HepG2 (cell line): ENCODE measurements at regions not wholly inside any gene's neighbourhood (a gene's known extent, or its start where the extent isn't known, plus 50 kb on each side); places are given as distances from the start of the nearest gene placed in this dataset.

ENCODE experiments used
- CEBPB ChIP-seq: IDR thresholded peaks from 2 replicates; pipeline ENCODE4 v1.6.1; 2011; ENCODE audit warnings: low read depth, low read length, improper control_type of control experiment, borderline replicate concordance
- HOMEZ ChIP-seq: IDR thresholded peaks from 2 replicates; pipeline ENCODE4 v1.6.1; 2016; ENCODE audit warnings: low read depth
- HOXA7 ChIP-seq: sonication (generic); formaldehyde crosslinking; IDR thresholded peaks from 2 replicates; pipeline ENCODE4 v1.8.1; 2022; ENCODE audit warnings: mild to moderate bottlenecking, missing genetic modification reagents, moderate library complexity
- NFAT5 ChIP-seq: sonication (generic); formaldehyde crosslinking; IDR thresholded peaks from 2 replicates; pipeline ENCODE4 v1.4.0; 2020; ENCODE audit warnings: missing genetic modification reagents
- REXO4 ChIP-seq: sonication (generic); formaldehyde crosslinking; IDR thresholded peaks from 2 replicates; pipeline ENCODE4 v1.8.0; 2022; ENCODE audit warnings: missing genetic modification reagents, mild to moderate bottlenecking, borderline replicate concordance
- SOX6 ChIP-seq, 2 experiments: fragments of 450-650 bp in 1 of 2; sonication (generic) in 1 of 2; formaldehyde crosslinking in 1 of 2; IDR thresholded peaks; 2 replicates each; pipeline versions ENCODE4 v1.4.0 to v1.6.1; 2017 to 2020; ENCODE audit warnings: antibody characterized with exemption in 1 of 2, mild to moderate bottlenecking in 1 of 2, missing genetic modification reagents in 1 of 2
- TERF1 ChIP-seq: sonication (generic); formaldehyde crosslinking; IDR thresholded peaks from 2 replicates; pipeline ENCODE4 v1.8.0; 2022; ENCODE audit warnings: mild to moderate bottlenecking, missing genetic modification reagents, moderate library complexity
- YEATS4 ChIP-seq: sonication (generic); formaldehyde crosslinking; IDR thresholded peaks from 2 replicates; pipeline ENCODE4 v1.4.0; 2020; ENCODE audit warnings: missing genetic modification reagents, borderline replicate concordance
- ZNF546 ChIP-seq: sonication (generic); formaldehyde crosslinking; conservative IDR thresholded peaks from 2 replicates; pipeline ENCODE4 v1.8.1; 2023; ENCODE audit warnings: mild to moderate bottlenecking, missing genetic modification reagents
- ZNF816 ChIP-seq: sonication (generic); formaldehyde crosslinking; IDR thresholded peaks from 2 replicates; pipeline ENCODE4 v1.8.0; 2022; ENCODE audit warnings: missing genetic modification reagents, mild to moderate bottlenecking, borderline replicate concordance
- TF ChIP-seq, protein P1 (sequence below): sonication (generic); formaldehyde crosslinking; IDR thresholded peaks from 2 replicates; pipeline ENCODE4 v1.4.0; 2020; ENCODE audit warnings: low read depth, missing genetic modification reagents
- TF ChIP-seq, protein P2 (sequence below): IDR thresholded peaks from 2 replicates; pipeline ENCODE4 v1.6.1; 2018; ENCODE audit warnings: missing genetic modification reagents
- TF ChIP-seq, protein P3 (sequence below): sonication (generic); formaldehyde crosslinking; IDR thresholded peaks from 2 replicates; pipeline ENCODE4 v1.4.0; 2020; ENCODE audit warnings: missing genetic modification reagents

DNA sequence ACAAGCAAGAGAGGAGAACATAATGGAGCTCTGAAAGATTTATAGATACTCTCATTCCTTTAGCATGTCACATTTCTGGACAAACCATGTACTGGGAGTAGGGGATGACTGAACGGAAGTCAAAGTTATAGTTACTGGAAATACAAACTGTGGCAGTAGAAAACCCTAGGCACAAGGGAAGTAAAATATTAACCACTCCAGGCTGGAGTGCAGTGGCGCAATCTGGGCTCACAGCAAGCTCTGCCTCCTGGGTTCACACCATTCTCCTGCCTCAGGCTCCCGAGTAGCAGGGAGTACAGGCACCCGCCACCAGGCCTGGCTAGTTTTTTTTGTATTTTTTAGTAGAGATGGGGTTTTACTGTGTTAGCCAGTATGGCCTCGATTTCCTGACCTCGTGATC lies 167.3 kb downstream of the KDM5D start (continued):
- TF ChIP-seq, protein P1, sequence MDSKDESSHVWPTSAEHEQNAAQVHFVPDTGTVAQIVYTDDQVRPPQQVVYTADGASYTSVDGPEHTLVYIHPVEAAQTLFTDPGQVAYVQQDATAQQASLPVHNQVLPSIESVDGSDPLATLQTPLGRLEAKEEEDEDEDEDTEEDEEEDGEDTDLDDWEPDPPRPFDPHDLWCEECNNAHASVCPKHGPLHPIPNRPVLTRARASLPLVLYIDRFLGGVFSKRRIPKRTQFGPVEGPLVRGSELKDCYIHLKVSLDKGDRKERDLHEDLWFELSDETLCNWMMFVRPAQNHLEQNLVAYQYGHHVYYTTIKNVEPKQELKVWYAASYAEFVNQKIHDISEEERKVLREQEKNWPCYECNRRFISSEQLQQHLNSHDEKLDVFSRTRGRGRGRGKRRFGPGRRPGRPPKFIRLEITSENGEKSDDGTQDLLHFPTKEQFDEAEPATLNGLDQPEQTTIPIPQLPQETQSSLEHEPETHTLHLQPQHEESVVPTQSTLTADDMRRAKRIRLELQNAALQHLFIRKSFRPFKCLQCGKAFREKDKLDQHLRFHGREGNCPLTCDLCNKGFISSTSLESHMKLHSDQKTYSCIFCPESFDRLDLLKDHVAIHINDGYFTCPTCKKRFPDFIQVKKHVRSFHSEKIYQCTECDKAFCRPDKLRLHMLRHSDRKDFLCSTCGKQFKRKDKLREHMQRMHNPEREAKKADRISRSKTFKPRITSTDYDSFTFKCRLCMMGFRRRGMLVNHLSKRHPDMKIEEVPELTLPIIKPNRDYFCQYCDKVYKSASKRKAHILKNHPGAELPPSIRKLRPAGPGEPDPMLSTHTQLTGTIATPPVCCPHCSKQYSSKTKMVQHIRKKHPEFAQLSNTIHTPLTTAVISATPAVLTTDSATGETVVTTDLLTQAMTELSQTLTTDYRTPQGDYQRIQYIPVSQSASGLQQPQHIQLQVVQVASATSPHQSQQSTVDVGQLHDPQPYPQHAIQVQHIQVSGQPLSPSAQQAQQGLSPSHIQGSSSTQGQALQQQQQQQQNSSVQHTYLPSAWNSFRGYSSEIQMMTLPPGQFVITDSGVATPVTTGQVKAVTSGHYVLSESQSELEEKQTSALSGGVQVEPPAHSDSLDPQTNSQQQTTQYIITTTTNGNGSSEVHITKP (CRISPR knock-in tag) = peak; percentile 92
- peak; percentile 78; the same call in 1 of the 2 replicates for TF ChIP-seq CEBPB
- no peak for TF ChIP-seq ZNF546 (CRISPR knock-in tag)
- TF ChIP-seq YEATS4 (CRISPR knock-in tag) = no peak
- no peak for TF ChIP-seq HOXA7 (CRISPR knock-in tag)
- TF ChIP-seq HOMEZ (CRISPR knock-in tag) = peak; percentile 38; the same call in 1 of the 2 replicates
- no peak for TF ChIP-seq TERF1 (CRISPR knock-in tag)
- TF ChIP-seq, protein P2, sequence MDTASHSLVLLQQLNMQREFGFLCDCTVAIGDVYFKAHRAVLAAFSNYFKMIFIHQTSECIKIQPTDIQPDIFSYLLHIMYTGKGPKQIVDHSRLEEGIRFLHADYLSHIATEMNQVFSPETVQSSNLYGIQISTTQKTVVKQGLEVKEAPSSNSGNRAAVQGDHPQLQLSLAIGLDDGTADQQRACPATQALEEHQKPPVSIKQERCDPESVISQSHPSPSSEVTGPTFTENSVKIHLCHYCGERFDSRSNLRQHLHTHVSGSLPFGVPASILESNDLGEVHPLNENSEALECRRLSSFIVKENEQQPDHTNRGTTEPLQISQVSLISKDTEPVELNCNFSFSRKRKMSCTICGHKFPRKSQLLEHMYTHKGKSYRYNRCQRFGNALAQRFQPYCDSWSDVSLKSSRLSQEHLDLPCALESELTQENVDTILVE (CRISPR knock-in tag) = no peak
- TF ChIP-seq ZNF816 (CRISPR knock-in tag) = no peak
- TF ChIP-seq SOX6 (IDR thresholded peaks at IDR 0.05) = no peak
- TF ChIP-seq SOX6 (CRISPR knock-in tag; IDR thresholded peaks at IDR 0.05) = peak; percentile 38; the same call in 1 of the 2 replicates
- TF ChIP-seq, protein P3, sequence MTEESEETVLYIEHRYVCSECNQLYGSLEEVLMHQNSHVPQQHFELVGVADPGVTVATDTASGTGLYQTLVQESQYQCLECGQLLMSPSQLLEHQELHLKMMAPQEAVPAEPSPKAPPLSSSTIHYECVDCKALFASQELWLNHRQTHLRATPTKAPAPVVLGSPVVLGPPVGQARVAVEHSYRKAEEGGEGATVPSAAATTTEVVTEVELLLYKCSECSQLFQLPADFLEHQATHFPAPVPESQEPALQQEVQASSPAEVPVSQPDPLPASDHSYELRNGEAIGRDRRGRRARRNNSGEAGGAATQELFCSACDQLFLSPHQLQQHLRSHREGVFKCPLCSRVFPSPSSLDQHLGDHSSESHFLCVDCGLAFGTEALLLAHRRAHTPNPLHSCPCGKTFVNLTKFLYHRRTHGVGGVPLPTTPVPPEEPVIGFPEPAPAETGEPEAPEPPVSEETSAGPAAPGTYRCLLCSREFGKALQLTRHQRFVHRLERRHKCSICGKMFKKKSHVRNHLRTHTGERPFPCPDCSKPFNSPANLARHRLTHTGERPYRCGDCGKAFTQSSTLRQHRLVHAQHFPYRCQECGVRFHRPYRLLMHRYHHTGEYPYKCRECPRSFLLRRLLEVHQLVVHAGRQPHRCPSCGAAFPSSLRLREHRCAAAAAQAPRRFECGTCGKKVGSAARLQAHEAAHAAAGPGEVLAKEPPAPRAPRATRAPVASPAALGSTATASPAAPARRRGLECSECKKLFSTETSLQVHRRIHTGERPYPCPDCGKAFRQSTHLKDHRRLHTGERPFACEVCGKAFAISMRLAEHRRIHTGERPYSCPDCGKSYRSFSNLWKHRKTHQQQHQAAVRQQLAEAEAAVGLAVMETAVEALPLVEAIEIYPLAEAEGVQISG = no peak
- TF ChIP-seq REXO4 (CRISPR knock-in tag) = no peak
- no peak for TF ChIP-seq NFAT5
